NCI-H2029 (cell line): ENCODE measurements at regions not wholly inside any gene's neighbourhood (a gene's known extent, or its start where the extent isn't known, plus 50 kb on each side); places are given as distances from the start of the nearest gene placed in this dataset.
A peak's percentile ranks its signal among the peaks of the same experiment; 100 is the strongest.
"Not testable (repeated sequence)": the region's sequence is repeated elsewhere in the genome, so short reads cannot be mapped to it uniquely, and the experiment has no call there.

Source experiments
- DNase-seq: peaks from one replicate; lab custom pipeline; 2025; lab: John Stamatoyannopoulos, UW

DNA sequence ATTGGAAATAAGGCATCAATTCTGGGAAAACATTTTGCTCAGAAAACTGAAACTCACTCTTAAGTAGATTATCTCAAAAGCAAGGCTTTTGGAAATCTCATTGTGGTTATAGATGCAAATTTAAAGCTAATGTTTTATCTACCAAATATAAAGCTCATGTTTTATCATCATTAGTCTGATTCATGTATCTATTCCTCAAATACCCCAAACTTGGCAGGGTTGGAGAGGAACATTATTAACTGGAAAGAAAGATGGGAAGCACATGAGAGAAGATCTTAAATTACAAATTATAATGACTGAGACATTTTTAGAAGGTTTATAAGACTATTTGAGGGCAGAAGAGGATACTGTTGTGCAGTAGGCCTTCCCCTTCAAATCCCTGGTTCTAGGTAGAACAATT is 137.3 kb upstream of the TGFBR2 start:
- DNase-seq, result no peak

- DNase-seq, result no peak
Measured at GRCh38 chr3:30470496-30470895, 135.9 kb upstream of the TGFBR2 start.

DNA sequence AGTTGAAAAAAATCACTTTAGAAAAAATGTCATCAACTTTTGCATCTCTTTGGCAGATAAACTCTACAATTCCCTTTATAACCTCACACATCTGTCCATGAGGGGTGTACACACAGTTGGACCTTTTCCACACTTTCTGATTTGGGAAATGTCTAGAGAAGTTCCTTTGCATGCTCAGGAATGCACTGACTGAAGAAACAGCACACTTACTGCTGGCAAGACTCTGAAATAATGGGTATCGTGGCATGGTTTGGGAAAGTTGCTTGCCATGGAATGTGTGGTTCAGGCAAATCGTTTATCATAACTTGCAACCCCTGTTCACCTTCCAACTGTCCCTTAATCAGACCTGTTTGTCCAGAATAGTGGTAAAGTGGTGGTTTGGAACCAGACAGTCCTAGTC is 135.3 kb upstream of the TGFBR2 start:
- no peak for DNase-seq

- no peak for DNase-seq
Measured at GRCh38 chr3:30471796-30472489, 134.5 kb upstream of the TGFBR2 start.

DNA sequence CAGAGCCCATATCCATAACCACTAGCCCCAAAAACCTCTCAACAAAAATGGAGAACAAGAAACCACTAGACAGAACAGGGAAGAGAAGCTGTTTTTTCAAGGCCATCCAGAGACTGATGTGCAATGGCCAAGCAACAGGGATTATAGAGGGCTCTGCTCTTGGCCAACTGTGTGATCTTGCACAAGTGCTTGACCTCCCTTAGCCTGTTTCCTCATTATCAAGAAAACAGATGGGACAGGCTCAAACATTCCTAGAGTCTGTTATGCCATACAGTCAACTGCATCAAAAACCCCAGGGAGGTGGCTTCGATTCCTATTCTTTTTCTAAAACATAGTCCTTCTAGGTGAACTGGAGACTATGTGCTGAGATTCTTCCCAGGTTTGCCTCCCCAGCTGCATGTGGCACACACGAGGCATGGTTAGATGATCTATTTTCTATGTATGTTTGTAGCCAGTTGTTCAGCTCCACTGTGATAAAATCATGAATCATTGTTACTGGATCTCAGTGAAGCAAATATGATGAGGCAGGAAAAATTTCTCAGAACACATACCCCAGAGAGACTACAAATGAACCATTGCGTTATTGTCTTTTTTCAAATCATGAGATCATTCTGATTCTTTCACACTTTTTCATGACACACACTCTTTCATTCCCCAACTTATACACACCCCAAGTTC is 132.9 kb upstream of the TGFBR2 start:
- DNase-seq, result no peak

DNA sequence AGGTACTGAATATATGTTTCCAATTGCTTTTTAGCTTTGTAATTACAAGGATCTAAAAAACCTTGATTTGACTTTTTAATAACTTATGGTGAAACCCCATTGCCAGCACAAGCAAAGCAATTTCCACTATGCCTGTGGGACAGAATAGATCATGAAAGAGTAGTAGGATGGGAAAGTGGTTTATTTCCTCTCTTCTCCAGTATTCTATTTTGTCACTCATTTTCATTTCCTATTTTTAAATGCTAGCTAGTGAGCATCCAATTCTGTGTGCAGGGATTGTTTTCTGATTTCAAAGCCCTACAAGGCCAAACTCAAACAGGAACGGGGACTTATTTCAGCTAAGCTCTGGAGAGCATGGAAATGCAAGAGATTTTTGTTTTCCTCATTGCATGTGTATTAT is 132.0 kb upstream of the TGFBR2 start:
- DNase-seq, result no peak

DNA sequence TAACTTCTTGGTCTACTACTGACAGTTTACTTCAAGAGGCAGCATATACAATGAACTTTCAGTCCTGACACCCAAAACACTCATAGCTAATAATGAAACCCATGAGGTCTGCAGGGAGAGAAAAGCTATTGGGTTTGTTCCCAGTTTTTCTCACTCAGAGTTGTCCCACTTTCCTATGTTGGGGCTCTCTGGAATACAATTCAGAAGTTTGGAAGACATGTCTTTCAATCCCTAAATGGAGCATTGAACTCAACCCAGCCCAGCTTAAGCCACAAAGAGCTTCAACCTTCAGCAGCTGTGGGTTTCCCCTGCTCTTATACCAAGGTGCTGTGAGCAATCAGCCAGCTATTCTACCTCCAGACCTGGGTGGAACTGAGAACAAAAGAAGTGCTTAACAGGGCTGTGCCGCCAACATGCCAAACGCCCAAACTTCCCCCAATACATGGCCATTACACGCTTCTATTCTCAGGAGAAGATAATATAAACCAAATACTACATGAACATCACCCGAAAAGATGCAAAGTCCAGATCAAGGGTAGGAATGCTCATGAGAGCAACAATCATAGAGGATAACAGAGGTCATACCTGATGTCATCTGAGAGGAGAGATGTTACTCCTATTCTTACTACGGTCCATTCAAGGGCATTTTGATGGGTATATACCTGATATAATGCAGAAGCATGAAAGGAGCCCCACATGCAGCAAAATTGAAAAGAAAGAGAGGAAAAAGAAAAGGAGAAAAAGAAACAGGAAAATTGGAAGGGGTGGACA is 131.2 kb upstream of the TGFBR2 start:
- no peak for DNase-seq

DNA sequence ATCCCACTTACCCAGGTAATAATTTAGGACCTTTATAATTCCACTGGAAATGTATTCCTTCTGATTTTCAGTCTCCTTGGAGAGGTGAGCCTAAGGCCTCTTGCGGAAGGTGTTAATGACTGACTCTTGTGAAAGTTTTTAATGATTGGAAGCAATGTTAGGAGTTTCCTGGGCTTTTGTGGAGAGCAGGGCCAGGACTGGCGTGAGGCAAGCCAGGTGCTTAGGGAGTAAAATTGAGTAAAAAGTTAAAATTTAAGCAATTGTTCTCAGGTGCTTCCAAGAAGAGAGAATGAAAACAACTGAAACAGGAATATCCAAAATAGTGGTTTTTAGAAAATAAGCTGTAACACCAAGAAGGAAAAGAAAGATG is 130.6 kb upstream of the TGFBR2 start:
- no peak for DNase-seq

- DNase-seq, result peak; percentile 6
Measured at GRCh38 chr3:30476368-30477084, 129.9 kb upstream of the TGFBR2 start.

GRCh38 chr3:30477149-30477921 is 129.1 kb upstream of the TGFBR2 start:
- DNase-seq, result no peak

- DNase-seq, result not testable (repeated sequence)
Measured at GRCh38 chr3:30479737-30480136, 126.7 kb upstream of the TGFBR2 start.

GRCh38 chr3:30480156-30480555 is 126.2 kb upstream of the TGFBR2 start:
- DNase-seq, result not testable (repeated sequence)

GRCh38 chr3:30480587-30480986 is 125.8 kb upstream of the TGFBR2 start:
- DNase-seq, result no peak

- DNase-seq, result no peak
Measured at GRCh38 chr3:30481241-30481640, 125.2 kb upstream of the TGFBR2 start.

DNA sequence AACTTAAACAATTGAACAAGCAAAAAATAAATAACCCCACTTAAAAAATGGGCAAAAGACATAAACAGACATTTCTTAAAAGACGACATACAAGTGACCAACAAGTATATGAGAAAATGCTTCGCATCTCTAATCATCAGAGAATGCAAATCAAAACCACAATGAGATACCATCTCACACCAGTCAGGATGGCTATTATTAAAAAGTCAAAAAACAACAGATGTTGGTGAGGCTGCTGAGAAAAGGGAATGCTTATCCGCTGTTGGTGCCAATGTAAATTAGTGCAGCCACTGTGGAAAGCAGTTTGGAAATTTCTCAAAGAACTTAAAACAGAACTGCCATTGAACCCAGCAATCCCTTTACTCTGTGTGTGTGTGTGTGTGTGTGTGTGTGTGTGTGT is 122.2 kb upstream of the TGFBR2 start:
- not testable (repeated sequence) for DNase-seq

DNA sequence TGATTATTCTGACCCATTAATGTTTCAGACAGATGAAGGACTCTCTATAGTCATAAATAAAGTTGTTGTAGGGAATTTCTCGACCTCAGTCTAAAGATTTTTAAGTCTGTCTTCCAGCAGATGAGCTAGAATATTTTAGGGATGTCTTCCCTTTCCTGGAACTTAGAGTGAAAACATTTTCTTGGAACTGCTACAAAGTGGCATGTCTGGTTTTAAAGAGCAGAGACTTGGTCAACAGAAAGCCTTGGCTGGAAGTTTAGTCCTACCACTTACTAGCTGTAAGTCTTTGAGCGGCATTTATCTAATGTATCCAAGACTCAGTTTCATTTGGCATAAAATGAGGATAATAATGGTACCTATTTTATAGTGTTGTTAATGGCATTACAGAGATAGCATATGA is 120.0 kb upstream of the TGFBR2 start:
- DNase-seq, result no peak

GRCh38 chr3:30488070-30488756 is 118.2 kb upstream of the TGFBR2 start:
- no peak for DNase-seq

DNA sequence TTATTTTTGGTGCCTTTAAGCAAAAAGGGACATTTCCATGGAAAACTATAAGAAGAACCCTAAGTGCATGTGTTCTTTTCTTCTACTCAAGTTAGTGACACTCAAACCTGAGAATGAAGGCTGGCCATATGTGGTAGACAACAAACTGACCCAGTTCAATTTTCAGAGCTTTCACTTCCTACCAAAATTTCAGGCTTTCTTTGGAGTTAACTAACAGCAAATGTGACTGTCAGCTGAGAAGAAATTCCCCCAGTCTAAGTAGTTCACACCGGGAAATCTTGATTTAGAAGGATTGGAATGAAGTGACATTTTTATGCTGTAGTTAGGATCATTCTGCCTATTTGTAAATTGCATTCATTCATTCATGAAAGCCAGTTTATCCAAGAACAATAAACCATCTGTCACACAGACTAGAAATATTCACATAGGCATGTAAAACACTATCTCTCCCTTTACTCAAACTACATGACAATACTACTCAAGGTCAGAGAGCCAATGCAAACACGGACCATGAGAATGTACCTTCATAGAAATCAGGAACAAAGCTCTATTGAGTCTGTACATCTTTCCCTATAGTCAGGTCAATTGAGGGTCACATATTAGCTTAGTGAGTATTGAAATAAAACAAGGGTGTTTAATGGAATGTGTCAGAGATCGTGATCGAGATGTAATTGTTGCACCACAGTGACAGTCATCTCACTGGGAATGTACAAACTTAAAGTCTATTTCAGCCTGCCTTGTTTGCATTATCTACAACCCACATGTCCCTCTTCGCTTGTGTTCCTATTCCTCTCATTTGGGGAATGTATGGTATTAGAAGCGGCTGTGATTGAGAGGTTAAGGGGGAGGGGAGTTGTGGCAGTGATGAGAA is 113.8 kb upstream of the TGFBR2 start:
- no peak for DNase-seq

DNA sequence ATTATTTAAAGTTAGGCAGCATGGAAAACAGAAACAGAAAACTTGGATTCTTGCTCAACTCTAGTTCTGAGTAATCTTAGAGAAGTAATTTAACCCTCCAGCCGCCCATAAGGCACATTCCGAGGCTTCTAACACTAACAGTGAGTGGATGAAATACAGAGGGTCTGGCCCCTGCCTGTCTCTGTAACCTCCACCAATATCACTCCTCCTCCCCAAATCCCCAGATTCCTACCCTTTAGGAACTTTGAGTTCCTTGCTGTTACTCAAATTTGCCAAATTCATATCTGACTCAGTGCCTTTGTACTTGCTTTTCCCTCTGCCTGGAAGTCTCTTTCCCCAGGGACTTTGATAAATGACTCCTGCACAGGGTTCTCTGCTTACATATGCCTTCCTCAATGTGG is 112.5 kb upstream of the TGFBR2 start:
- no peak for DNase-seq
